HCT116 (cell line): ENCODE measurements at regions not wholly inside any gene's neighbourhood (a gene's known extent, or its start where the extent isn't known, plus 50 kb on each side); places are given as distances from the start of the nearest gene placed in this dataset.

Source experiments
- ATAC-seq: fragments of 200-7000 bp; cut with Tn5 transposase; 2 replicates; pipeline ENCODE4 v1.9.1; 2020; ENCODE audit warnings: mild to moderate bottlenecking, moderate library complexity
- BruUV-seq: library from RNA; stranded (reverse); fragments of 400-500 nt; replicated peaks from 2 replicates; lab custom pipeline; 2021; lab: Mats Ljungman, UMichigan
- CTCF ChIA-PET: fragments of 300-600 bp; sonication (Branson Sonifier 250); formaldehyde crosslinking; loops from one replicate; lab custom pipeline; 2021; ENCODE audit warnings: antibody characterized with exemption; lab: Charles Lee
- POLR2A ChIA-PET: fragments of 300-600, 350-600 bp; sonication (Branson Sonifier 250); formaldehyde crosslinking; loops from one replicate; lab custom pipeline; 2021; ENCODE audit warnings: antibody characterized with exemption; lab: Charles Lee
- RAD21 ChIA-PET, 2 experiments: fragments of 300-600 bp; sonication (Branson Sonifier 250); formaldehyde crosslinking; loops; one replicate each; lab custom pipeline; 2023; ENCODE audit warnings: low total read pairs in 2 of 2; ENCODE audit not compliant: uncharacterized antibody in 2 of 2, unreplicated experiment in 2 of 2, low non-redundant PET in 1 of 2; lab: Charles Lee
- DNase-seq: peaks from one replicate; pipeline ENCODE4 v3.0.0-alpha.2; 2010; ENCODE audit warnings: low read depth, low spot score
- H2AFZ ChIP-seq: fragments of 200-600 bp; shearing (Covaris generic), sonication (generic); 2 replicates; pipeline ENCODE4 v1.6.1; 2017; ENCODE audit warnings: low read depth, mixed run types, mixed read lengths, antibody characterized with exemption, low read length; ENCODE audit not compliant: poor library complexity, severe bottlenecking
- H3K27ac ChIP-seq: 2 replicates; pipeline ENCODE4 v1.5.1; 2012; ENCODE audit warnings: low read depth, low read length
- H3K27me3 ChIP-seq: fragments of 200-600 bp; sonication (generic); 2 replicates; pipeline ENCODE4 v1.6.1; 2016; ENCODE audit warnings: mixed run types, low read length, mixed read lengths; ENCODE audit not compliant: insufficient read depth
- H3K36me3 ChIP-seq, 2 experiments: fragments of 200-500 bp in 1 of 2; fragments of 200-600 bp in 1 of 2; sonication (Bioruptor generic) in 1 of 2; sonication (generic) in 1 of 2; 2 replicates each; pipeline versions ENCODE4 v1.5.1 to v1.6.1; 2014 to 2016; ENCODE audit warnings: low read length in 2 of 2, inconsistent platforms in 1 of 2, mixed read lengths in 1 of 2, mixed run types in 1 of 2; ENCODE audit not compliant: insufficient read depth in 2 of 2, control insufficient read depth in 1 of 2
- H3K4me1 ChIP-seq, 2 experiments: fragments of 200-600 bp in 1 of 2; sonication (generic) in 1 of 2; 2 replicates each; pipeline versions ENCODE4 v1.5.1 to v1.6.1; 2012 to 2017; ENCODE audit warnings: low read length in 2 of 2, inconsistent platforms in 1 of 2, mild to moderate bottlenecking in 1 of 2, mixed read lengths in 1 of 2, mixed run types in 1 of 2, moderate library complexity in 1 of 2; ENCODE audit not compliant: insufficient read depth in 2 of 2, control insufficient read depth in 1 of 2
- H3K4me2 ChIP-seq: fragments of 200-600 bp; sonication (generic); 2 replicates; pipeline ENCODE4 v1.6.1; 2017; ENCODE audit warnings: mixed run types, low read length, mixed read lengths
- H3K4me3 ChIP-seq, 2 experiments: fragments of 200-600 bp in 1 of 2; sonication (generic) in 1 of 2; replicated peaks in 1 of 2; 2 replicates each; pipeline ENCODE4 v1.5.1; 2011 to 2016; ENCODE audit warnings: low read length in 2 of 2, control low read depth in 1 of 2, low read depth in 1 of 2, mild to moderate bottlenecking in 1 of 2, mixed read lengths in 1 of 2, mixed run types in 1 of 2
- H3K79me2 ChIP-seq: fragments of 200-600 bp; sonication (generic); 2 replicates; pipeline ENCODE4 v1.6.1; 2017; ENCODE audit warnings: mild to moderate bottlenecking, mixed run types, low read length, moderate library complexity, mixed read lengths; ENCODE audit not compliant: insufficient read depth
- H3K9ac ChIP-seq: fragments of 200-600 bp; sonication (generic); 2 replicates; pipeline ENCODE4 v1.6.1; 2016; ENCODE audit warnings: low read length, mixed read lengths
- H3K9me2 ChIP-seq: fragments of 200-600 bp; sonication (generic), shearing (Covaris generic); 2 replicates; pipeline ENCODE4 v1.6.1; 2017; ENCODE audit warnings: mixed run types, mild to moderate bottlenecking, moderate library complexity; ENCODE audit not compliant: insufficient read depth
- H3K9me3 ChIP-seq, 2 experiments: fragments of 200-500 bp in 1 of 2; fragments of 200-600 bp in 1 of 2; sonication (Bioruptor generic) in 1 of 2; sonication (generic) in 1 of 2; 2 replicates each; pipeline ENCODE4 v1.6.1; 2014 to 2017; ENCODE audit warnings: low read length in 2 of 2, mixed read lengths in 2 of 2, inconsistent platforms in 1 of 2, low read depth in 1 of 2, mild to moderate bottlenecking in 1 of 2, mixed run types in 1 of 2, moderate library complexity in 1 of 2; ENCODE audit not compliant: control insufficient read depth in 1 of 2, insufficient read depth in 1 of 2
- H4K20me1 ChIP-seq: fragments of 200-600 bp; sonication (generic), shearing (Covaris generic); 2 replicates; pipeline ENCODE4 v1.6.1; 2017; ENCODE audit warnings: mixed run types, mild to moderate bottlenecking, moderate library complexity; ENCODE audit not compliant: insufficient read depth
- CBX3 ChIP-seq: IDR thresholded peaks from 2 replicates; pipeline ENCODE4 v1.6.1; 2012; ENCODE audit warnings: low read depth
- CEBPB ChIP-seq: IDR thresholded peaks from 2 replicates; pipeline ENCODE4 v1.6.1; 2012; ENCODE audit warnings: low read depth
- EGR1 ChIP-seq: IDR thresholded peaks from 2 replicates; pipeline ENCODE4 v1.6.1; 2012; ENCODE audit warnings: low read depth
- ELF1 ChIP-seq: IDR thresholded peaks from 2 replicates; pipeline ENCODE4 v1.6.1; 2012; ENCODE audit warnings: low read depth, borderline replicate concordance
- EZH2phosphoT487 ChIP-seq: fragments of 200-600 bp; IDR thresholded peaks from 2 replicates; pipeline ENCODE4 v1.6.1; 2018; ENCODE audit warnings: antibody characterized with exemption, borderline replicate concordance
- FOSL1 ChIP-seq: IDR thresholded peaks from 2 replicates; pipeline ENCODE4 v1.6.1; 2012; ENCODE audit warnings: low read depth
- JUND ChIP-seq: IDR thresholded peaks from 2 replicates; pipeline ENCODE4 v1.6.1; 2012
- POLR2A ChIP-seq: IDR thresholded peaks from 2 replicates; pipeline ENCODE4 v1.7.0; 2011; ENCODE audit warnings: borderline replicate concordance; ENCODE audit not compliant: insufficient read depth, insufficient read length; ENCODE audit errors: extremely low read depth
- POLR2AphosphoS5 ChIP-seq: IDR thresholded peaks from 2 replicates; pipeline ENCODE4 v1.6.1; 2011; ENCODE audit warnings: mild to moderate bottlenecking, low read depth, low read length, moderate library complexity
- RAD21 ChIP-seq: IDR thresholded peaks from 2 replicates; pipeline ENCODE4 v1.6.1; 2012; ENCODE audit warnings: low read depth, mild to moderate bottlenecking
- SIN3A ChIP-seq: IDR thresholded peaks from 2 replicates; pipeline ENCODE4 v1.6.1; 2012; ENCODE audit warnings: low read depth
- SP1 ChIP-seq: IDR thresholded peaks from 2 replicates; pipeline ENCODE4 v1.6.1; 2012; ENCODE audit warnings: low read depth
- SRF ChIP-seq: IDR thresholded peaks from 2 replicates; pipeline ENCODE4 v1.6.1; 2012; ENCODE audit warnings: low read depth
- TCF7L2 ChIP-seq: IDR thresholded peaks from 2 replicates; pipeline ENCODE4 v1.7.0; 2011; ENCODE audit warnings: borderline replicate concordance, inconsistent platforms; ENCODE audit not compliant: insufficient read depth, insufficient read length; ENCODE audit errors: extremely low read depth
- YY1 ChIP-seq: IDR thresholded peaks from 2 replicates; pipeline ENCODE4 v1.6.1; 2011; ENCODE audit warnings: low read length, low read depth, moderate library complexity, mild to moderate bottlenecking; ENCODE audit not compliant: insufficient replicate concordance; ENCODE audit errors: extremely low read depth
- ZNF274 ChIP-seq: fragments of 200-500 bp; sonication (Bioruptor generic); IDR thresholded peaks from 2 replicates; pipeline ENCODE4 v1.6.1; 2014; ENCODE audit warnings: mild to moderate bottlenecking, low read depth, low read length, inconsistent platforms
- intact Hi-C: fragments of 100-400 bp; cut with micrococcal nuclease; formaldehyde crosslinking; loops from 2 replicates; pipeline ENCODE4 v1.10.0; 2022
- TF ChIP-seq, protein P1 (sequence below): IDR thresholded peaks from 2 replicates; pipeline ENCODE4 v1.6.1; 2012
- TF ChIP-seq, protein P2 (sequence below): IDR thresholded peaks from 2 replicates; pipeline ENCODE4 v1.6.1; 2011; ENCODE audit warnings: mild to moderate bottlenecking, low read length, moderate library complexity; ENCODE audit not compliant: insufficient replicate concordance; ENCODE audit errors: extremely low read depth
- TF ChIP-seq, protein P3 (sequence below): IDR thresholded peaks from 2 replicates; pipeline ENCODE4 v1.6.1; 2012
- TF ChIP-seq, protein P4 (sequence below), 3 experiments: fragments of 200-600 bp in 1 of 3; sonication (generic) in 1 of 3; IDR thresholded peaks in 2 of 3; conservative IDR thresholded peaks in 1 of 3; 2 replicates each; pipeline ENCODE4 v1.5.1; 2012 to 2017; ENCODE audit warnings: low read depth in 2 of 3, low read length in 2 of 3, antibody characterized with exemption in 1 of 3, borderline replicate concordance in 1 of 3, control low read depth in 1 of 3, mild to moderate bottlenecking in 1 of 3, mixed read lengths in 1 of 3, mixed run types in 1 of 3, moderate library complexity in 1 of 3; ENCODE audit not compliant: insufficient read depth in 1 of 3

DNA sequence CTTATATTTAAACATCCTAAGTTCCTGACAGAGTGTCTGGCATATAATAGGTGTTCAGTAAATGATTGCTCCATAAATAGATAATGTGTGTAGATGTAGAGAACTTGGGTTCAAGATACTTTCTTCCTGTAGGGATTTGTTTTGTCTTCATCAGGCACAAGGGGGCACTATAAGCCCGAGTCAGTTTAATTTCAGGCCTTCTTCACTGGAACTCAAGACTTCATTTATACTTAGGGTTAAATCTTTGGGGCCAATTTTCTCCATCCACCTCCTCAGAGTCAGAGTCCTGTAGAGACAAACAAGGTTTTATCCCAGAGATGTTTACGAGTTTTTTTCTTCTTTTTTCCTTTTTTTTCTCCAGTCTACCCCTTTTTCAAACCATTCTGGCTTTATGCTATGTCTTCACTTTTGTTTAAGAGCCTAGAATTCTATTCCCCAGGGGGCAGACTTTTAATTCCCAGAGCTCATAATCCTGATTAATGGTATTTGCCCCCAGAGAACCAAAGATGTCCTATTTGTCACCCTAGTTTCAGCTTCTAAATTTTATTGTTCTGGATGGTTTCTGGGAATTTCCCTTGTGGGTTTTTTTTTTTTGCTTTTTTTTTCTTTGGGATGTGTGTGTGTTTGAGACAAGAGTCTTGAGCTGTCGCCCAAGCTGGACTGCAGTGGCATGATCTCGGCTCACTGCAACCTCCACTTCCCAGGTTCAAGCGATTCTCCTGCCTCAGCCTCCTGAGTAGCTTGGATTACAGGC is 88.4 kb downstream of the HFE start:
- H3K27ac ChIP-seq: peak overlapping the region; percentile 46; the same call in 1 of the 2 replicates
- no peak overlapping the region for H2AFZ ChIP-seq
- no peaks in the 10 kb centered on the region for H3K9me2 ChIP-seq
- no peaks in the 10 kb centered on the region for H3K36me3 ChIP-seq
- ChIA-PET RAD21 (interaction anchor here in 1 of 2 experiments (0.7 kb wide), 1 partner anchor 430 kb away, joined by 6 read pairs; no protein-coding TSS in a partner anchor), POLR2A (interaction anchor here (0.7 to 2.5 kb wide), 3 partner anchors 13 to 22 kb away, joined by 3 to 26 read pairs (median 4); a partner anchor contains a TSS), CTCF (interaction anchor here (0.6 to 1.3 kb wide), 5 partner anchors 13 to 955 kb away, joined by 3 to 12 read pairs (median 3); a partner anchor contains a TSS)
- no TSS peak for BruUV-seq
- no peaks in the 10 kb centered on the region for H4K20me1 ChIP-seq
- ATAC-seq (no peak), DNase-seq (no peak)
- intact Hi-C loops: loop anchor here (2.0 to 10.0 kb wide), 4 partner anchors 13 to 419 kb away; partner anchors contain the start of gene HMGN4
- no peak overlapping the region for H3K9ac ChIP-seq
- H3K9me3 ChIP-seq: no peaks in the 10 kb centered on the region
- peaks cover 11 to 28% of the 10 kb centered on the region in 2 experiments for H3K4me1 ChIP-seq
- no peaks in the 10 kb centered on the region for H3K27me3 ChIP-seq
- peak overlapping the region; percentile 21; the same call in 1 of the 2 replicates for H3K4me2 ChIP-seq
- peaks cover 15% of the 10 kb centered on the region for H3K79me2 ChIP-seq
- H3K4me3 ChIP-seq: no peak overlapping the region
- TF ChIP-seq POLR2A: no peak
- TF ChIP-seq JUND: no peak
- TF ChIP-seq, protein P1, sequence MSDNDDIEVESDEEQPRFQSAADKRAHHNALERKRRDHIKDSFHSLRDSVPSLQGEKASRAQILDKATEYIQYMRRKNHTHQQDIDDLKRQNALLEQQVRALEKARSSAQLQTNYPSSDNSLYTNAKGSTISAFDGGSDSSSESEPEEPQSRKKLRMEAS: no peak
- TF ChIP-seq FOSL1: no peak
- TF ChIP-seq EZH2phosphoT487: no peak
- TF ChIP-seq, protein P2, sequence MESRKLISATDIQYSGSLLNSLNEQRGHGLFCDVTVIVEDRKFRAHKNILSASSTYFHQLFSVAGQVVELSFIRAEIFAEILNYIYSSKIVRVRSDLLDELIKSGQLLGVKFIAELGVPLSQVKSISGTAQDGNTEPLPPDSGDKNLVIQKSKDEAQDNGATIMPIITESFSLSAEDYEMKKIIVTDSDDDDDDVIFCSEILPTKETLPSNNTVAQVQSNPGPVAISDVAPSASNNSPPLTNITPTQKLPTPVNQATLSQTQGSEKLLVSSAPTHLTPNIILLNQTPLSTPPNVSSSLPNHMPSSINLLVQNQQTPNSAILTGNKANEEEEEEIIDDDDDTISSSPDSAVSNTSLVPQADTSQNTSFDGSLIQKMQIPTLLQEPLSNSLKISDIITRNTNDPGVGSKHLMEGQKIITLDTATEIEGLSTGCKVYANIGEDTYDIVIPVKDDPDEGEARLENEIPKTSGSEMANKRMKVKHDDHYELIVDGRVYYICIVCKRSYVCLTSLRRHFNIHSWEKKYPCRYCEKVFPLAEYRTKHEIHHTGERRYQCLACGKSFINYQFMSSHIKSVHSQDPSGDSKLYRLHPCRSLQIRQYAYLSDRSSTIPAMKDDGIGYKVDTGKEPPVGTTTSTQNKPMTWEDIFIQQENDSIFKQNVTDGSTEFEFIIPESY: no peak
- no peak for TF ChIP-seq TCF7L2
- no peak; the same call in 1 of the 2 replicates for TF ChIP-seq ELF1
- TF ChIP-seq YY1: no peak
- peak; percentile 83 for TF ChIP-seq RAD21
- TF ChIP-seq CBX3: 0 out of 2 replicates have a peak, but pooled peaks have one; percentile 28
- TF ChIP-seq ZNF274: no peak
- no peak for TF ChIP-seq SRF
- TF ChIP-seq, protein P3, sequence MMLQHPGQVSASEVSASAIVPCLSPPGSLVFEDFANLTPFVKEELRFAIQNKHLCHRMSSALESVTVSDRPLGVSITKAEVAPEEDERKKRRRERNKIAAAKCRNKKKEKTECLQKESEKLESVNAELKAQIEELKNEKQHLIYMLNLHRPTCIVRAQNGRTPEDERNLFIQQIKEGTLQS: no peak
- TF ChIP-seq, protein P4, sequence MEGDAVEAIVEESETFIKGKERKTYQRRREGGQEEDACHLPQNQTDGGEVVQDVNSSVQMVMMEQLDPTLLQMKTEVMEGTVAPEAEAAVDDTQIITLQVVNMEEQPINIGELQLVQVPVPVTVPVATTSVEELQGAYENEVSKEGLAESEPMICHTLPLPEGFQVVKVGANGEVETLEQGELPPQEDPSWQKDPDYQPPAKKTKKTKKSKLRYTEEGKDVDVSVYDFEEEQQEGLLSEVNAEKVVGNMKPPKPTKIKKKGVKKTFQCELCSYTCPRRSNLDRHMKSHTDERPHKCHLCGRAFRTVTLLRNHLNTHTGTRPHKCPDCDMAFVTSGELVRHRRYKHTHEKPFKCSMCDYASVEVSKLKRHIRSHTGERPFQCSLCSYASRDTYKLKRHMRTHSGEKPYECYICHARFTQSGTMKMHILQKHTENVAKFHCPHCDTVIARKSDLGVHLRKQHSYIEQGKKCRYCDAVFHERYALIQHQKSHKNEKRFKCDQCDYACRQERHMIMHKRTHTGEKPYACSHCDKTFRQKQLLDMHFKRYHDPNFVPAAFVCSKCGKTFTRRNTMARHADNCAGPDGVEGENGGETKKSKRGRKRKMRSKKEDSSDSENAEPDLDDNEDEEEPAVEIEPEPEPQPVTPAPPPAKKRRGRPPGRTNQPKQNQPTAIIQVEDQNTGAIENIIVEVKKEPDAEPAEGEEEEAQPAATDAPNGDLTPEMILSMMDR (IDR thresholded peaks at IDR 0.05 in 2 of 3, conservative IDR thresholded peaks at IDR 0.05 in 1 of 3; ENCODE audit: borderline replicate concordance in 1 of 3, insufficient read depth in 1 of 3, low read depth in 2 of 3, low read length in 2 of 3): peak; percentile 62 to 75 (median 73)
- TF ChIP-seq SP1: no peak
- no peak for TF ChIP-seq EGR1
- TF ChIP-seq POLR2AphosphoS5: peak; percentile 22; the same call in 1 of the 2 replicates
- 0 out of 2 replicates have a peak, but pooled peaks have one; percentile 25 for TF ChIP-seq CEBPB
- TF ChIP-seq SIN3A: no peak
